SU-DHL-6 (cell line): ENCODE measurements at regions not wholly inside any gene's neighbourhood (a gene's known extent, or its start where the extent isn't known, plus 50 kb on each side); places are given as distances from the start of the nearest gene placed in this dataset.

Experiments
- H2AFZ ChIP-seq: fragments of 200-600 bp; sonication (generic); 2 replicates; pipeline ENCODE4 v1.6.1; 2014; ENCODE audit warnings: low read depth, mild to moderate bottlenecking, moderate library complexity, mixed read lengths, antibody characterized with exemption, low read length; ENCODE audit not compliant: severe bottlenecking
- H3F3A ChIP-seq: fragments of 200-600 bp; shearing (Covaris generic); 2 replicates; pipeline ENCODE4 v1.6.0; 2016; ENCODE audit warnings: antibody characterized with exemption, mild to moderate bottlenecking; ENCODE audit not compliant: insufficient read depth
- H3K27ac ChIP-seq: fragments of 200-600 bp; sonication (generic); 2 replicates; pipeline ENCODE4 v1.5.1; 2016; ENCODE audit warnings: low read depth, mild to moderate bottlenecking, low read length, moderate library complexity, mixed read lengths
- H3K27me3 ChIP-seq: fragments of 200-600 bp; sonication (generic), shearing (Covaris generic); 2 replicates; pipeline ENCODE4 v1.6.0; 2014; ENCODE audit warnings: mild to moderate bottlenecking, low read length
- H3K36me3 ChIP-seq: fragments of 200-600 bp; sonication (generic); 2 replicates; pipeline ENCODE4 v1.6.1; 2014; ENCODE audit warnings: mild to moderate bottlenecking, low read length, mixed read lengths
- H3K4me2 ChIP-seq: fragments of 300-600, 200-600 bp; shearing (Covaris generic), sonication (generic); 2 replicates; pipeline ENCODE4 v1.6.0; 2014; ENCODE audit warnings: low read length, low read depth, mild to moderate bottlenecking; ENCODE audit not compliant: poor library complexity, severe bottlenecking
- H3K4me3 ChIP-seq: fragments of 200-600 bp; sonication (generic); 2 replicates; pipeline ENCODE4 v1.5.1; 2014; ENCODE audit warnings: antibody characterized with exemption, low read length, mild to moderate bottlenecking, mixed read lengths; ENCODE audit not compliant: insufficient read depth, poor library complexity, severe bottlenecking
- H3K79me2 ChIP-seq: fragments of 200-600 bp; sonication (generic); 2 replicates; pipeline ENCODE4 v1.6.1; 2014; ENCODE audit warnings: mild to moderate bottlenecking, low read length, moderate library complexity; ENCODE audit not compliant: insufficient read depth
- H3K9ac ChIP-seq: fragments of 200-600 bp; sonication (generic); 2 replicates; pipeline ENCODE4 v1.7.0; 2014; ENCODE audit warnings: mild to moderate bottlenecking, low read length
- H3K9me2 ChIP-seq: fragments of 200-600 bp; sonication (generic); replicated peaks from 2 replicates; pipeline ENCODE4 v1.6.1; 2014; ENCODE audit warnings: low read length; ENCODE audit not compliant: insufficient read depth
- H3K9me3 ChIP-seq: fragments of 200-600 bp; sonication (generic); 2 replicates; pipeline ENCODE4 v1.6.1; 2014; ENCODE audit warnings: low read length, mixed read lengths; ENCODE audit not compliant: insufficient read depth
- H4K20me1 ChIP-seq: fragments of 200-600 bp; sonication (generic); 2 replicates; pipeline ENCODE4 v1.6.1; 2014; ENCODE audit warnings: low read depth, mild to moderate bottlenecking, antibody characterized with exemption, low read length, moderate library complexity, mixed read lengths
- EZH2phosphoT487 ChIP-seq: fragments of 200-600 bp; sonication (generic), shearing (Covaris generic); conservative IDR thresholded peaks from 2 replicates; pipeline ENCODE4 v1.6.1; 2018; ENCODE audit warnings: mild to moderate bottlenecking, antibody characterized with exemption, low read length, moderate library complexity, mixed read lengths
- TF ChIP-seq, protein P1 (sequence below): fragments of 200-600 bp; sonication (generic); IDR thresholded peaks from one replicate; pipeline ENCODE4 v1.5.1; 2017; ENCODE audit warnings: antibody characterized with exemption, mild to moderate bottlenecking, low read length, moderate library complexity; ENCODE audit not compliant: insufficient read depth, poor library complexity, severe bottlenecking

DNA sequence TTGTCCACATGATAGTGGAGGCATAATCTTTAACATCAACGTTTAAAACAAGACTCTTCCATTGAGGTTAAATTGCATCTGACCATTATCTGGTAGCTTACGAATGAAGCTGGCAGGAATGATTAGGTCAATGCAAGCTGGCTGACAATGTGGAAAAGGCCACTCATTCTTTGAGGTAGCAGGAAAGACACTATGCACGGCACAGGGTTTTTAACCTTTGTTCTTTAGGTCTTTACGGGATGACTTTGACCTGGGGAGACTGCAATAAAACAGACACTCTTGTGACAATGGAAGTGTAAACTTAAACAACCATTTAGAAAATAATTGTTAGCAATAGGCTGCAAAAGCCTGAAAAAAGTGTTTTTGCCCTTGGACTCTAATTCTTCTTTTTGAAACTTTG is 193.8 kb upstream of the FOXD3 start:
- no peaks in the 10 kb centered on the region for H3K36me3 ChIP-seq
- no peak overlapping the region for H3K9ac ChIP-seq
- no peak overlapping the region for H2AFZ ChIP-seq
- H3F3A ChIP-seq: no peaks in the 10 kb centered on the region
- no peaks in the 10 kb centered on the region for H3K79me2 ChIP-seq
- H3K9me3 ChIP-seq: no peaks in the 10 kb centered on the region
- no peak overlapping the region for H3K27ac ChIP-seq
- H3K27me3 ChIP-seq: no peaks in the 10 kb centered on the region
- H3K9me2 ChIP-seq: no peaks in the 10 kb centered on the region
- no peaks in the 10 kb centered on the region for H4K20me1 ChIP-seq
- no peak overlapping the region for H3K4me2 ChIP-seq
- TF ChIP-seq, protein P1, sequence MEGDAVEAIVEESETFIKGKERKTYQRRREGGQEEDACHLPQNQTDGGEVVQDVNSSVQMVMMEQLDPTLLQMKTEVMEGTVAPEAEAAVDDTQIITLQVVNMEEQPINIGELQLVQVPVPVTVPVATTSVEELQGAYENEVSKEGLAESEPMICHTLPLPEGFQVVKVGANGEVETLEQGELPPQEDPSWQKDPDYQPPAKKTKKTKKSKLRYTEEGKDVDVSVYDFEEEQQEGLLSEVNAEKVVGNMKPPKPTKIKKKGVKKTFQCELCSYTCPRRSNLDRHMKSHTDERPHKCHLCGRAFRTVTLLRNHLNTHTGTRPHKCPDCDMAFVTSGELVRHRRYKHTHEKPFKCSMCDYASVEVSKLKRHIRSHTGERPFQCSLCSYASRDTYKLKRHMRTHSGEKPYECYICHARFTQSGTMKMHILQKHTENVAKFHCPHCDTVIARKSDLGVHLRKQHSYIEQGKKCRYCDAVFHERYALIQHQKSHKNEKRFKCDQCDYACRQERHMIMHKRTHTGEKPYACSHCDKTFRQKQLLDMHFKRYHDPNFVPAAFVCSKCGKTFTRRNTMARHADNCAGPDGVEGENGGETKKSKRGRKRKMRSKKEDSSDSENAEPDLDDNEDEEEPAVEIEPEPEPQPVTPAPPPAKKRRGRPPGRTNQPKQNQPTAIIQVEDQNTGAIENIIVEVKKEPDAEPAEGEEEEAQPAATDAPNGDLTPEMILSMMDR: no peak
- no peak for TF ChIP-seq EZH2phosphoT487
- no peak overlapping the region for H3K4me3 ChIP-seq

DNA sequence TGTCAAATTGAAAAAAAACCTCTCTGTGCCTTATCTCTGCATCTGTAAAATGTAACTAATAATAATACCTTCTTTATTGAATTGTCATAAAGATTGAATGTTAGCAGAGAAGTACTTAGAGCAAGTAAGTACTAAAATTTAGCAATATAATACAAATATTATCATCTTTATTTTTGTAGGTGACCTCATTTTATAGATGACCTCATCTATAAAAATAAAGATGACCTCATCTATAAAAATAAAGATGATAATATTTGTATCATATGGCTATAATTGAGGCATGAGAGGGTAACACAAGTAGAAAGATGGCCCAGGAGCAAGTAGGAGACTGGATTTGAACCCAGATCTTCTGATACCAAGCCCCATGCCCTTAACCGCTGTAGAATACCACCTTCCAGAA is 193.2 kb upstream of the FOXD3 start:
- Histone ChIP-seq H3F3A (no peaks in the 10 kb centered on the region), H3K27me3 (no peaks in the 10 kb centered on the region), H3K36me3 (no peaks in the 10 kb centered on the region), H3K4me3 (no peak overlapping the region), H3K79me2 (no peaks in the 10 kb centered on the region), H3K4me2 (no peak overlapping the region), H2AFZ (no peak overlapping the region), H3K9me2 (no peaks in the 10 kb centered on the region), H3K27ac (no peak overlapping the region), H3K9ac (no peak overlapping the region), H3K9me3 (no peaks in the 10 kb centered on the region), H4K20me1 (no peaks in the 10 kb centered on the region)
- TF ChIP-seq, protein P1: no peak
- TF ChIP-seq EZH2phosphoT487: no peak

DNA sequence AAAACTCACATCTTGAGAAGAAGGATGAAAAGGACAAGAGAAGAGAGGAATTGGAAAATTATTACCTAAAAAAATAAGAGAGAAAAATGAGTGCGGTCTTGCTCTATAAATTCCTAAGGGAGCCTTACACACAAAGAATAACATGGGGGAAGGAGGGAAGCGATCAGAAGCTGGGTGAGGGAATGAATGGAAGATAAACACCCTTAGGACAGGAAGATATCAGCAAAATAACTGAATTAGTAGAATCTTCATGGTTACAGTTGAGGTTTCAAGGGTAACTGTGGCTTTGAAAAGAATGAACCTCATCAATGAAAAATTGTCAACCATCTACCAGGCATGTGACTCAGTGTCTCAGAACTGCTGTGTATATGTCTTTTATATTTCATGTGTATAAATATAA is 192.5 kb upstream of the FOXD3 start:
- TF ChIP-seq, protein P1: no peak
- no peak for TF ChIP-seq EZH2phosphoT487
- Histone ChIP-seq H4K20me1 (no peaks in the 10 kb centered on the region), H3K9me3 (no peaks in the 10 kb centered on the region)

More for the DNA sequence above, 192.5 kb upstream of the FOXD3 start:
- Histone ChIP-seq H3K9me2 (no peaks in the 10 kb centered on the region), H3K79me2 (no peaks in the 10 kb centered on the region), H3K9ac (no peak overlapping the region), H3F3A (no peaks in the 10 kb centered on the region), H2AFZ (no peak overlapping the region), H3K27ac (no peak overlapping the region), H3K4me2 (no peak overlapping the region), H3K36me3 (no peaks in the 10 kb centered on the region), H3K4me3 (no peak overlapping the region), H3K27me3 (no peaks in the 10 kb centered on the region)
